ENCODE measurements at regions not wholly inside any gene's neighbourhood (a gene's known extent, or its start where the extent isn't known, plus 50 kb on each side); places are given as distances from the start of the nearest gene placed in this dataset.

DNA sequence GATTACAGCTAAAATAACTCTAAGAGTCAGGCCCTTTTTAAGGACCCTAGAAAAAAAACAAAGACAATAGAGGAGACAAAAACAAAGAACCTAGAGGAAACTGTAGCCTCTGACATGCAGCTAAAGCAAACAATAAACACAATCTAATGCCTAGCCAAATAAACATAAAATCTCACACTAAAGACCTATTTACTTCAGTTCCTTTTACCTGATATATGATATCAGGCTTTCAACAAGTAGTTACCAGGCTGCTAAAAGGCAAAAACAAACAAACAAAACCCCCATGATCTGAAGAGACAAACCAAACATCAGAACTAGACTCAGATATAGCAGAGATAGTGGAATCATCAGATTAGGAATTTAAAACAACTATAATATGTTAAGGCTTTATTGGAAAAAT, 226.5 kb upstream of the POU5F2 start:
- H2AK5ac ChIP-seq (ENCODE audit: insufficient read length, low read length) = no peak overlapping the region
- no peaks in the 10 kb centered on the region for H3K23me2 ChIP-seq (ENCODE audit: insufficient read length, low read depth, low read length, poor library complexity, severe bottlenecking)
- no peaks in the 10 kb centered on the region for H3K27me3 Mint-ChIP-seq (ENCODE audit: low read depth)
- peaks cover 2% of the 10 kb centered on the region; the same call in 1 of the 2 replicates for H3K4me1 ChIP-seq (ENCODE audit: insufficient read depth, low read length)
- no peak overlapping the region for H3K9ac ChIP-seq (ENCODE audit: extremely low read depth, insufficient read length, low read length)
- H4K20me1 ChIP-seq (ENCODE audit: control insufficient read depth, insufficient read depth, insufficient read length) = no peaks in the 10 kb centered on the region
- no peak overlapping the region for H3K14ac ChIP-seq (ENCODE audit: insufficient read depth, low read length)
- H4K8ac ChIP-seq (replicated peaks; ENCODE audit: insufficient read length, low read depth, low read length) = no peak overlapping the region
- H3K79me2 ChIP-seq (ENCODE audit: insufficient read depth, low read length) = no peaks in the 10 kb centered on the region
- H3K27ac ChIP-seq (ENCODE audit: insufficient read length, low read depth, low read length) = no peak overlapping the region
- no peak overlapping the region for H3K18ac ChIP-seq (ENCODE audit: insufficient read length, low read depth, low read length)
- H3K36me3 Mint-ChIP-seq (ENCODE audit: insufficient read depth in 1 of 3, low read depth in 3 of 3) = no peaks in the 10 kb centered on the region; a peak in 1 of 7 replicates
- H3K4me2 ChIP-seq (ENCODE audit: insufficient read depth, insufficient read length, low read length) = no peak overlapping the region
- no peaks in the 10 kb centered on the region for H3K9me3 ChIP-seq (ENCODE audit: control insufficient read depth, low read depth, low read length)
- no peak overlapping the region for H2AFZ ChIP-seq (ENCODE audit: low read length)
- no peak overlapping the region for H2BK12ac ChIP-seq (ENCODE audit: insufficient read length, low read depth, low read length)
- H3K27me3 ChIP-seq (ENCODE audit: insufficient read depth, low read length) = no peaks in the 10 kb centered on the region
- no peak overlapping the region for H3K23ac ChIP-seq (ENCODE audit: insufficient read length, low read depth, low read length)
- H2BK5ac ChIP-seq (ENCODE audit: insufficient read length, low read length) = no peak overlapping the region
- H3K9me3 Mint-ChIP-seq = peaks cover 0 to 4% of the 10 kb centered on the region in 2 experiments; a peak in 1 of 5 replicates
- no peak overlapping the region for H3K27ac Mint-ChIP-seq
- H4K5ac ChIP-seq (ENCODE audit: insufficient read length, low read depth, low read length) = no peak overlapping the region
- H3K4ac ChIP-seq (ENCODE audit: low read depth, low read length) = no peak overlapping the region
- H4K91ac ChIP-seq (ENCODE audit: insufficient read length, low read depth, low read length) = no peak overlapping the region
- TF ChIP-seq, protein P1, sequence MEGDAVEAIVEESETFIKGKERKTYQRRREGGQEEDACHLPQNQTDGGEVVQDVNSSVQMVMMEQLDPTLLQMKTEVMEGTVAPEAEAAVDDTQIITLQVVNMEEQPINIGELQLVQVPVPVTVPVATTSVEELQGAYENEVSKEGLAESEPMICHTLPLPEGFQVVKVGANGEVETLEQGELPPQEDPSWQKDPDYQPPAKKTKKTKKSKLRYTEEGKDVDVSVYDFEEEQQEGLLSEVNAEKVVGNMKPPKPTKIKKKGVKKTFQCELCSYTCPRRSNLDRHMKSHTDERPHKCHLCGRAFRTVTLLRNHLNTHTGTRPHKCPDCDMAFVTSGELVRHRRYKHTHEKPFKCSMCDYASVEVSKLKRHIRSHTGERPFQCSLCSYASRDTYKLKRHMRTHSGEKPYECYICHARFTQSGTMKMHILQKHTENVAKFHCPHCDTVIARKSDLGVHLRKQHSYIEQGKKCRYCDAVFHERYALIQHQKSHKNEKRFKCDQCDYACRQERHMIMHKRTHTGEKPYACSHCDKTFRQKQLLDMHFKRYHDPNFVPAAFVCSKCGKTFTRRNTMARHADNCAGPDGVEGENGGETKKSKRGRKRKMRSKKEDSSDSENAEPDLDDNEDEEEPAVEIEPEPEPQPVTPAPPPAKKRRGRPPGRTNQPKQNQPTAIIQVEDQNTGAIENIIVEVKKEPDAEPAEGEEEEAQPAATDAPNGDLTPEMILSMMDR (conservative IDR thresholded peaks at IDR 0.05) = no peak
- no peak overlapping the region for H3K4me3 Mint-ChIP-seq
- no peak overlapping the region for H2BK120ac ChIP-seq (ENCODE audit: low read depth, low read length, poor library complexity, severe bottlenecking)
- H3T11ph ChIP-seq (ENCODE audit: low read length) = no peak overlapping the region
- H2BK15ac ChIP-seq (ENCODE audit: low read depth, low read length) = no peak overlapping the region
- peaks cover 15 to 20% of the 10 kb centered on the region in 2 experiments for H3K4me1 Mint-ChIP-seq
- H2BK20ac ChIP-seq (ENCODE audit: low read depth, low read length, poor library complexity, severe bottlenecking) = no peak overlapping the region
- DNase-seq = no peak
- no peaks in the 10 kb centered on the region for H3K79me1 ChIP-seq (ENCODE audit: insufficient read depth, low read depth, low read length, poor library complexity, severe bottlenecking)
- no peak overlapping the region for H3K56ac ChIP-seq (ENCODE audit: insufficient read length, low read depth, low read length)

All from H9 (cell line).